GM12878 (cell line): ENCODE measurements at regions not wholly inside any gene's neighbourhood (a gene's known extent, or its start where the extent isn't known, plus 50 kb on each side); places are given as distances from the start of the nearest gene placed in this dataset.

Experiments used
- ATAC-seq: fragments of 200-7000 bp; cut with Tn5 transposase; 3 replicates; pipeline ENCODE4 v1.9.1; 2020; ENCODE audit warnings: mild to moderate bottlenecking, moderate library complexity
- BruUV-seq: library from RNA; stranded (reverse); fragments of 400-500 nt; replicated peaks from 2 replicates; lab custom pipeline; 2021; lab: Mats Ljungman, UMichigan
- CTCF ChIA-PET: fragments of 300-600 bp; sonication (Branson Sonifier 250); formaldehyde crosslinking; extraction: SDS; loops from one replicate; lab custom pipeline; 2021; ENCODE audit warnings: inconsistent platforms; lab: Yijun Ruan, JAX
- POLR2A ChIA-PET: fragments of 350-600 bp; formaldehyde crosslinking; extraction: SDS; loops from one replicate; lab custom pipeline; 2021; ENCODE audit warnings: inconsistent platforms; lab: Charles Lee
- RAD21 ChIA-PET: fragments of 300-600 bp; sonication (Branson Sonifier 250); formaldehyde crosslinking; loops from one replicate; lab custom pipeline; 2023; ENCODE audit warnings: antibody characterized with exemption; ENCODE audit not compliant: unreplicated experiment; lab: Charles Lee
- SMC1A ChIA-PET: fragments of 300-600 bp; sonication (Branson Sonifier 250); formaldehyde crosslinking; loops from one replicate; lab custom pipeline; 2023; ENCODE audit not compliant: unreplicated experiment, uncharacterized antibody; lab: Charles Lee
- DNase-seq: peaks from one replicate; pipeline ENCODE4 v3.0.0-alpha.2; 2011; ENCODE audit warnings: low read depth, low spot score
- FAIRE-seq: peaks from 3 replicates; lab custom pipeline; 2011; peaks lifted over from hg19 to GRCh38; lab: Jason Lieb, UNC
- H2AFZ ChIP-seq: 2 replicates; pipeline ENCODE4 v1.6.0; 2011; ENCODE audit warnings: low read depth, low read length, control low read depth; ENCODE audit not compliant: control insufficient read depth
- H3K27ac ChIP-seq: 2 replicates; pipeline ENCODE4 v1.5.1; 2011; ENCODE audit warnings: control low read depth; ENCODE audit not compliant: control insufficient read depth, insufficient read depth
- H3K27me3 ChIP-seq, 2 experiments: replicated peaks in 1 of 2; 2 replicates each; pipeline versions ENCODE4 v1.6.0 to v1.6.1; 2011; ENCODE audit warnings: low read length in 1 of 2; ENCODE audit not compliant: control insufficient read depth in 2 of 2, insufficient read depth in 2 of 2
- H3K36me3 ChIP-seq, 2 experiments: 2 replicates each; pipeline ENCODE4 v1.5.1; 2011; ENCODE audit warnings: low read length in 1 of 2; ENCODE audit not compliant: control insufficient read depth in 2 of 2, insufficient read depth in 2 of 2
- H3K4me1 ChIP-seq: 2 replicates; pipeline ENCODE4 v1.6.1; 2011; ENCODE audit warnings: mild to moderate bottlenecking, low read length, moderate library complexity, mixed read lengths; ENCODE audit not compliant: control insufficient read depth, insufficient read depth
- H3K4me2 ChIP-seq: 2 replicates; pipeline ENCODE4 v1.6.0; 2011; ENCODE audit warnings: control low read depth; ENCODE audit not compliant: control insufficient read depth, insufficient read depth
- H3K4me3 ChIP-seq: fragments of 200-600 bp; sonication (generic); 2 replicates; pipeline ENCODE4 v1.5.1; 2016
- H3K79me2 ChIP-seq: 2 replicates; pipeline ENCODE4 v1.6.0; 2011; ENCODE audit warnings: low read length; ENCODE audit not compliant: control insufficient read depth, insufficient read depth
- H3K9ac ChIP-seq: 2 replicates; pipeline ENCODE4 v1.8.0; 2011; ENCODE audit warnings: low read length, control low read depth, mixed read lengths; ENCODE audit not compliant: control insufficient read depth, insufficient read depth
- H3K9me3 ChIP-seq: replicated peaks from 3 replicates; pipeline ENCODE4 v1.5.1; 2011; ENCODE audit warnings: mild to moderate bottlenecking, low read length; ENCODE audit not compliant: control insufficient read depth, insufficient read depth
- H4K20me1 ChIP-seq: 2 replicates; pipeline ENCODE4 v1.6.0; 2011; ENCODE audit not compliant: control insufficient read depth, insufficient read depth
- ATF7 ChIP-seq: fragments of 450-650 bp; IDR thresholded peaks from 2 replicates; pipeline ENCODE4 v1.6.1; 2016; ENCODE audit warnings: low read depth, mild to moderate bottlenecking
- BHLHE40 ChIP-seq, 2 experiments: fragments of 450-650 bp in 1 of 2; IDR thresholded peaks; 2 replicates each; pipeline ENCODE4 v1.6.1; 2011 to 2017; ENCODE audit warnings: low read depth in 2 of 2, borderline replicate concordance in 1 of 2, improper control_type of control experiment in 1 of 2, low read length in 1 of 2, mild to moderate bottlenecking in 1 of 2
- CHD2 ChIP-seq: IDR thresholded peaks from 2 replicates; pipeline ENCODE4 v1.6.1; 2011; ENCODE audit warnings: low read depth, low read length, improper control_type of control experiment, borderline replicate concordance
- ETV6 ChIP-seq, 2 experiments: fragments of 450-650 bp in 1 of 2; IDR thresholded peaks in 1 of 2; conservative IDR thresholded peaks in 1 of 2; 2 replicates each; pipeline ENCODE4 v1.6.1; 2014; ENCODE audit warnings: antibody characterized with exemption in 1 of 2, borderline replicate concordance in 1 of 2, low read depth in 1 of 2, mild to moderate bottlenecking in 1 of 2, moderate library complexity in 1 of 2
- FOXM1 ChIP-seq: IDR thresholded peaks from 2 replicates; pipeline ENCODE4 v1.6.1; 2012; ENCODE audit warnings: low read depth, mild to moderate bottlenecking, inconsistent platforms, low read length, moderate library complexity
- NR2C1 ChIP-seq: fragments of 450-650 bp; IDR thresholded peaks from 2 replicates; pipeline ENCODE4 v1.6.1; 2017; ENCODE audit warnings: antibody characterized with exemption, mild to moderate bottlenecking, moderate library complexity
- NRF1 ChIP-seq: conservative IDR thresholded peaks from 2 replicates; pipeline ENCODE4 v1.6.1; 2011; ENCODE audit warnings: mild to moderate bottlenecking, low read depth, low read length, improper control_type of control experiment
- RBBP5 ChIP-seq: fragments of 200-600 bp; sonication (generic); conservative IDR thresholded peaks from 2 replicates; pipeline ENCODE4 v1.6.1; 2016
- SMC3 ChIP-seq: IDR thresholded peaks from 2 replicates; pipeline ENCODE4 v1.6.1; 2011; ENCODE audit warnings: low read length, improper control_type of control experiment, borderline replicate concordance
- SPI1 ChIP-seq: IDR thresholded peaks from 2 replicates; pipeline ENCODE4 v1.6.1; 2011; ENCODE audit warnings: low read depth, mild to moderate bottlenecking, low read length, moderate library complexity, borderline replicate concordance; ENCODE audit not compliant: insufficient read depth
- TCF12 ChIP-seq: IDR thresholded peaks from 2 replicates; pipeline ENCODE4 v1.6.1; 2011; ENCODE audit warnings: low read depth, mild to moderate bottlenecking, low read length
- ZNF24 ChIP-seq: fragments of 450-650 bp; IDR thresholded peaks from 2 replicates; pipeline ENCODE4 v1.6.1; 2017; ENCODE audit warnings: antibody characterized with exemption, mild to moderate bottlenecking
- ZSCAN29 ChIP-seq: fragments of 450-650 bp; IDR thresholded peaks from 2 replicates; pipeline ENCODE4 v1.6.1; 2017; ENCODE audit warnings: mild to moderate bottlenecking, moderate library complexity
- WGBS: methylation state at CpG from one replicate; pipeline ENCODE4 v1.1.6; 2016; ENCODE audit warnings: low lambda C conversion rate; ENCODE audit not compliant: insufficient replicate concordance, insufficient coverage; ENCODE audit errors: missing lambda C conversion rate; 5-methylcytosine and 5-hydroxymethylcytosine counted together
- in situ Hi-C: fragments of 300-500 bp; cut with MboI; formaldehyde crosslinking; loops from 9 replicates; pipeline ENCODE4 v1.14.3; 2018; ENCODE audit warnings: mixed read lengths
- intact Hi-C: fragments of 100-400 bp; cut with micrococcal nuclease; formaldehyde crosslinking; loops from one replicate; pipeline ENCODE4 v1.14.2; 2022; ENCODE audit not compliant: unreplicated experiment

DNA sequence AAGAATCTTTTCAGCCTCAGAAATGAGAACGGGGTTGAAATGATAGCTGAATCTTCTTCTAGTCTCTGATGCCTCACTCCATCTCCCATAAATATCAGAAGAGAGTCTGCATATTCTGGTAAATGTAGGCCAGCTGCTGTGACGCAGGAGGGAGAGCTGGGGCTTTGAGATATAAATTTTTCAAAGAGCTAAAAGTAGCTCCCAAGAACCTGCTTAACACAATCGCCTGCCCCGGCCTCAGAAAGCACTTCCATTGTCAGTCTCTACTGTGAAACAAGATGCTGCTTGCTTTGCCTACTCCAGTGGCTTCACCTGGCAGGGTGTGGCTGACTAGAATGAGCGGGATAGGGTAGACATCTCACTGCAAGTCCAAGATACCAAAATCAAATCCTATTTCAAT, 105.0 kb upstream of the CCDC150 start:
- H3K9ac ChIP-seq = no peak overlapping the region
- ChIA-PET SMC1A (no interaction called here), POLR2A (no interaction called here), RAD21 (no interaction called here), CTCF (interaction anchor here (1.0 kb wide), 1 partner anchor 217 kb away, joined by 3 read pairs; no protein-coding TSS in a partner anchor)
- H3K27me3 ChIP-seq = no peaks in the 10 kb centered on the region; a peak in 1 of 4 replicates
- no peaks in the 10 kb centered on the region for H3K79me2 ChIP-seq
- no peaks in the 10 kb centered on the region; the same call in 2 of the 3 replicates for H3K9me3 ChIP-seq
- no peak overlapping the region for H3K4me3 ChIP-seq
- no peak overlapping the region for H2AFZ ChIP-seq
- FAIRE-seq = no peak
- H3K27ac ChIP-seq = no peak overlapping the region
- 0 out of 2 replicates have a peak, but pooled peaks cover 3% of the 10 kb centered on the region for H3K4me1 ChIP-seq
- intact Hi-C loops (no loop called here), in situ Hi-C loops (no loop called here)
- H3K4me2 ChIP-seq = no peak overlapping the region
- H3K36me3 ChIP-seq = no peaks in the 10 kb centered on the region
- ATAC-seq = no peak
- no peaks in the 10 kb centered on the region for H4K20me1 ChIP-seq
- DNase-seq = no peak
- WGBS = 41% methylated on average over 5 of the region's 5 CpGs
- BruUV-seq = no TSS peak
- TF ChIP-seq ZSCAN29 = no peak
- no peak for TF ChIP-seq ETV6 (conservative IDR thresholded peaks at IDR 0.05 in 1 of 2, IDR thresholded peaks at IDR 0.05 in 1 of 2; ENCODE audit: borderline replicate concordance in 1 of 2, low read depth in 1 of 2)
- TF ChIP-seq BHLHE40 (IDR thresholded peaks at IDR 0.05; ENCODE audit: borderline replicate concordance in 1 of 2, low read depth in 2 of 2, low read length in 1 of 2) = no peak
- no peak for TF ChIP-seq NR2C1
- TF ChIP-seq SPI1 = no peak
- TF ChIP-seq ZNF24 = no peak
- TF ChIP-seq NRF1 = no peak
- no peak for TF ChIP-seq CHD2
- TF ChIP-seq RBBP5 = no peak
- no peak for TF ChIP-seq FOXM1
- no peak for TF ChIP-seq SMC3
- no peak for TF ChIP-seq TCF12
- no peak for TF ChIP-seq ATF7
